Uterus (tissue), 3 donors: ENCODE measurements at regions not wholly inside any gene's neighbourhood (a gene's known extent, or its start where the extent isn't known, plus 50 kb on each side); places are given as distances from the start of the nearest gene placed in this dataset.
A peak's percentile ranks its signal among the peaks of the same experiment; 100 is the strongest.

ENCODE experiments used
- DNase-seq, 2 donors: peaks; one replicate each; pipeline ENCODE4 v3.0.0-alpha.2; 2019 to 2020
- H3K27ac ChIP-seq, 2 donors: fragments of 200-600 bp; sonication (generic); 1 replicate in 1 of 2; 2 replicates in 1 of 2; pipeline ENCODE4 v1.5.1; 2016 to 2018
- H3K27me3 ChIP-seq, 2 donors: fragments of 200-600 bp; sonication (generic); one replicate each; pipeline ENCODE4 v1.5.1; 2018 to 2019; ENCODE audit warnings: control low read depth in 1 of 2
- H3K36me3 ChIP-seq, 2 donors: fragments of 200-600 bp; sonication (generic); one replicate each; pipeline ENCODE4 v1.5.1; 2019; ENCODE audit warnings: control low read depth in 1 of 2
- H3K4me1 ChIP-seq, 2 donors: fragments of 200-600 bp; sonication (generic); one replicate each; pipeline ENCODE4 v1.5.1; 2018 to 2019; ENCODE audit warnings: control low read depth in 1 of 2
- H3K4me3 ChIP-seq, 2 donors: fragments of 200-600 bp; sonication (generic); 1 replicate in 1 of 2; 2 replicates in 1 of 2; pipeline ENCODE4 v1.5.1; 2018 to 2019; ENCODE audit warnings: mild to moderate bottlenecking in 1 of 2
- H3K9me3 ChIP-seq, 2 donors: fragments of 200-600 bp; sonication (generic); one replicate each; pipeline ENCODE4 v1.5.1; 2019; ENCODE audit warnings: control low read depth in 1 of 2
- CTCF ChIP-seq, 4 experiments: fragments of 200-600 bp in 2 of 4; fragments of 450-650 bp in 2 of 4; sonication (generic) in 2 of 4; IDR thresholded peaks; one replicate each; pipeline ENCODE4 v1.5.1; 2016 to 2019; ENCODE audit warnings: antibody characterized with exemption in 4 of 4, mild to moderate bottlenecking in 2 of 4, moderate library complexity in 1 of 4
- POLR2A ChIP-seq, 2 donors: fragments of 450-650 bp; IDR thresholded peaks; one replicate each; pipeline ENCODE4 v1.6.1; 2016; ENCODE audit warnings: antibody characterized with exemption in 2 of 2, mild to moderate bottlenecking in 1 of 2, moderate library complexity in 1 of 2
- intact Hi-C: fragments of 100-400 bp; cut with DNase I; formaldehyde crosslinking; loops from one replicate; pipeline ENCODE4 v1.15.1; 2023; ENCODE audit warnings: low total_unique reads
- donor health status: DM: yes; HTN: yes; CAD: no.

- intact Hi-C loops = no loop called here
- Histone ChIP-seq H3K27ac (no peak overlapping the region), H3K4me1 (peaks cover 0 to 5% of the 10 kb centered on the region in 2 donors), H3K9me3 (no peaks in the 10 kb centered on the region), H3K4me3 (no peak overlapping the region), H3K27me3 (no peaks in the 10 kb centered on the region), H3K36me3 (no peaks in the 10 kb centered on the region)
- TF ChIP-seq CTCF (IDR thresholded peaks at IDR 0.05) (no peak), POLR2A (IDR thresholded peaks at IDR 0.05) (no peak)
- DNase-seq = no peak
These were observed 198.3 kb downstream of the CHIC2 start for GRCh38 chr4:53866055-53866454.

- no peaks in the 10 kb centered on the region for H3K9me3 ChIP-seq
- H3K27ac ChIP-seq = peak overlapping the region in 1 of 2 donors; percentile 75
- H3K4me3 ChIP-seq = no peak overlapping the region
- DNase-seq = no peak
- no peaks in the 10 kb centered on the region for H3K27me3 ChIP-seq
- H3K4me1 ChIP-seq = peaks cover 0 to 5% of the 10 kb centered on the region in 2 donors
- H3K36me3 ChIP-seq = no peaks in the 10 kb centered on the region
- intact Hi-C loops = no loop called here
- TF ChIP-seq POLR2A (IDR thresholded peaks at IDR 0.05) = no peak
- TF ChIP-seq CTCF (IDR thresholded peaks at IDR 0.05) = no peak
These were observed 199.4 kb downstream of the CHIC2 start for GRCh38 chr4:53865054-53865453.

- DNase-seq = peak in 1 of 2 donors; percentile 24
- TF ChIP-seq POLR2A (IDR thresholded peaks at IDR 0.05) (no peak), CTCF (IDR thresholded peaks at IDR 0.05) (no peak)
- intact Hi-C loops = no loop called here
- Histone ChIP-seq H3K36me3 (no peaks in the 10 kb centered on the region), H3K9me3 (no peaks in the 10 kb centered on the region), H3K4me1 (peaks cover 0 to 5% of the 10 kb centered on the region in 2 donors), H3K27ac (peak overlapping the region; percentile 48 to 75), H3K4me3 (no peak overlapping the region), H3K27me3 (no peaks in the 10 kb centered on the region)
These were observed 200.6 kb downstream of the CHIC2 start for GRCh38 chr4:53863736-53864365.

- no peak for TF ChIP-seq POLR2A (IDR thresholded peaks at IDR 0.05)
- TF ChIP-seq CTCF (IDR thresholded peaks at IDR 0.05) = no peak
- H3K36me3 ChIP-seq = no peaks in the 10 kb centered on the region
- intact Hi-C loops = no loop called here
- H3K9me3 ChIP-seq = no peaks in the 10 kb centered on the region
- peaks cover 0 to 5% of the 10 kb centered on the region in 2 donors for H3K4me1 ChIP-seq
- H3K27me3 ChIP-seq = no peaks in the 10 kb centered on the region
- H3K27ac ChIP-seq = peak overlapping the region; percentile 48 to 75
- DNase-seq = peak; percentile 45 to 50
- H3K4me3 ChIP-seq = no peak overlapping the region
These were observed 201.2 kb downstream of the CHIC2 start for GRCh38 chr4:53863158-53863557.

GRCh38 chr4:53861856-53862610 lies 202.4 kb downstream of the CHIC2 start:
- H3K9me3 ChIP-seq = no peaks in the 10 kb centered on the region
- H3K27me3 ChIP-seq = no peaks in the 10 kb centered on the region
- TF ChIP-seq CTCF (IDR thresholded peaks at IDR 0.05) (no peak), POLR2A (IDR thresholded peaks at IDR 0.05) (no peak)
- H3K36me3 ChIP-seq = no peaks in the 10 kb centered on the region
- peak overlapping the region; percentile 48 to 75 for H3K27ac ChIP-seq
- H3K4me1 ChIP-seq = peaks cover 0 to 5% of the 10 kb centered on the region in 2 donors
- intact Hi-C loops = no loop called here
- H3K4me3 ChIP-seq = no peak overlapping the region
- DNase-seq = peak; percentile 47 to 71
